Suprapubic skin (tissue), 3 donors: ENCODE measurements at regions not wholly inside any gene's neighbourhood (a gene's known extent, or its start where the extent isn't known, plus 50 kb on each side); places are given as distances from the start of the nearest gene placed in this dataset.

Experiments
- CTCF ChIP-seq, 2 donors: fragments of 200-600 bp in 1 of 2; fragments of 450-650 bp in 1 of 2; sonication (generic) in 1 of 2; IDR thresholded peaks; one replicate each; pipeline ENCODE4 v1.5.1; 2016 to 2019; ENCODE audit warnings: antibody characterized with exemption in 2 of 2, mild to moderate bottlenecking in 1 of 2, moderate library complexity in 1 of 2
- EP300 ChIP-seq: sonication (generic); formaldehyde crosslinking; IDR thresholded peaks from one replicate; pipeline ENCODE4 v1.6.1; 2017; ENCODE audit warnings: antibody characterized with exemption

- TF ChIP-seq EP300 = no peak
- TF ChIP-seq CTCF (IDR thresholded peaks at IDR 0.05) = no peak
Measured at GRCh38 chr1:218891577-218891976, 282.1 kb upstream of the LYPLAL1 start.
